Vagina (tissue), 2 donors: ENCODE measurements at regions not wholly inside any gene's neighbourhood (a gene's known extent, or its start where the extent isn't known, plus 50 kb on each side); places are given as distances from the start of the nearest gene placed in this dataset.

Source experiments
- CTCF ChIP-seq, 3 experiments: fragments of 450-650 bp in 2 of 3; fragments of 200-600 bp in 1 of 3; sonication (generic) in 1 of 3; IDR thresholded peaks; one replicate each; pipeline ENCODE4 v1.5.1; 2017 to 2019; ENCODE audit warnings: antibody characterized with exemption in 3 of 3, mild to moderate bottlenecking in 2 of 3, moderate library complexity in 2 of 3
- POLR2A ChIP-seq, 2 donors: fragments of 450-650 bp; IDR thresholded peaks; one replicate each; pipeline ENCODE4 v1.6.1; 2017; ENCODE audit warnings: antibody characterized with exemption in 2 of 2, mild to moderate bottlenecking in 2 of 2, moderate library complexity in 2 of 2
- POLR2AphosphoS5 ChIP-seq, 2 donors: sonication (generic); formaldehyde crosslinking; IDR thresholded peaks; one replicate each; pipeline ENCODE4 v1.9.0; 2017; ENCODE audit warnings: antibody characterized with exemption in 2 of 2, mild to moderate bottlenecking in 2 of 2, low read depth in 1 of 2; ENCODE audit not compliant: insufficient read depth in 1 of 2

- TF ChIP-seq CTCF (IDR thresholded peaks at IDR 0.05) (no peak), POLR2AphosphoS5 (IDR thresholded peaks at IDR 0.05; ENCODE audit: insufficient read depth in 1 of 2, low read depth in 1 of 2) (no peak), POLR2A (IDR thresholded peaks at IDR 0.05) (no peak)
Observed at GRCh38 chrX:57232658-57233360, 53.7 kb upstream of the FAAH2 start.
